ENCODE measurements at regions not wholly inside any gene's neighbourhood (a gene's known extent, or its start where the extent isn't known, plus 50 kb on each side); places are given as distances from the start of the nearest gene placed in this dataset.

DNA sequence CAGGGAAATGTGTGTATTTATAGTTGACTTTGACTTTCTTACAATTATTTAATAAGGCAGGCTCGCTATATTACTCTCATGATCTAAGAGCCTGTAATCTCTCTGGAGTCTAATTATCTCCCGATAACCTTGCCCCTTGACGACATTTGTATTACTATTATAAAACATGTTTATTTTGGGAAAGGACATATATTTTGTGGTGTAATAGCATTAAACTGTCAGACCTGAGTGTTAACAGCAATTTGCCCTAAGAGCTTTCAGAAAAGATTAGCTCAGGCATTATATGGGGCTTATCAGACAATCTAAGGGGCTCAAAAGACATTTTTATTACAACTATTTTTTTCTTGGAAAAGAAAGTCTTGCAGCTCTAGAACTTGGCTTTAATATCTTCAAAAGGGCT is 427.9 kb upstream of the SLIT2 start:
- TF ChIP-seq, protein P1, sequence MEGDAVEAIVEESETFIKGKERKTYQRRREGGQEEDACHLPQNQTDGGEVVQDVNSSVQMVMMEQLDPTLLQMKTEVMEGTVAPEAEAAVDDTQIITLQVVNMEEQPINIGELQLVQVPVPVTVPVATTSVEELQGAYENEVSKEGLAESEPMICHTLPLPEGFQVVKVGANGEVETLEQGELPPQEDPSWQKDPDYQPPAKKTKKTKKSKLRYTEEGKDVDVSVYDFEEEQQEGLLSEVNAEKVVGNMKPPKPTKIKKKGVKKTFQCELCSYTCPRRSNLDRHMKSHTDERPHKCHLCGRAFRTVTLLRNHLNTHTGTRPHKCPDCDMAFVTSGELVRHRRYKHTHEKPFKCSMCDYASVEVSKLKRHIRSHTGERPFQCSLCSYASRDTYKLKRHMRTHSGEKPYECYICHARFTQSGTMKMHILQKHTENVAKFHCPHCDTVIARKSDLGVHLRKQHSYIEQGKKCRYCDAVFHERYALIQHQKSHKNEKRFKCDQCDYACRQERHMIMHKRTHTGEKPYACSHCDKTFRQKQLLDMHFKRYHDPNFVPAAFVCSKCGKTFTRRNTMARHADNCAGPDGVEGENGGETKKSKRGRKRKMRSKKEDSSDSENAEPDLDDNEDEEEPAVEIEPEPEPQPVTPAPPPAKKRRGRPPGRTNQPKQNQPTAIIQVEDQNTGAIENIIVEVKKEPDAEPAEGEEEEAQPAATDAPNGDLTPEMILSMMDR (IDR thresholded peaks at IDR 0.05), result no peak
- TF ChIP-seq POLR2A (IDR thresholded peaks at IDR 0.05), result no peak

All from esophagus squamous epithelium (tissue), 4 donors.